IPS DF 4.7 (cell line): ENCODE measurements at regions not wholly inside any gene's neighbourhood (a gene's known extent, or its start where the extent isn't known, plus 50 kb on each side); places are given as distances from the start of the nearest gene placed in this dataset.
A peak's percentile ranks its signal among the peaks of the same experiment; 100 is the strongest.

Source experiments
- DNase-seq: peaks from one replicate; pipeline ENCODE4 v3.0.0-alpha.2; 2013; ENCODE audit warnings: low spot score; ENCODE audit errors: extremely low read depth

GRCh38 chr16:74183601-74184360 is 112.8 kb upstream of the PSMD7 start:
- DNase-seq = no peak

- DNase-seq = no peak
Observed at GRCh38 chr16:74169687-74170376, 126.8 kb upstream of the PSMD7 start.

- DNase-seq = no peak
Observed at GRCh38 chr16:74169066-74169465, 127.5 kb upstream of the PSMD7 start.

GRCh38 chr16:74168445-74168844 is 128.2 kb upstream of the PSMD7 start:
- DNase-seq = no peak

GRCh38 chr16:74166456-74166855 is 130.2 kb upstream of the PSMD7 start:
- DNase-seq = no peak

DNA sequence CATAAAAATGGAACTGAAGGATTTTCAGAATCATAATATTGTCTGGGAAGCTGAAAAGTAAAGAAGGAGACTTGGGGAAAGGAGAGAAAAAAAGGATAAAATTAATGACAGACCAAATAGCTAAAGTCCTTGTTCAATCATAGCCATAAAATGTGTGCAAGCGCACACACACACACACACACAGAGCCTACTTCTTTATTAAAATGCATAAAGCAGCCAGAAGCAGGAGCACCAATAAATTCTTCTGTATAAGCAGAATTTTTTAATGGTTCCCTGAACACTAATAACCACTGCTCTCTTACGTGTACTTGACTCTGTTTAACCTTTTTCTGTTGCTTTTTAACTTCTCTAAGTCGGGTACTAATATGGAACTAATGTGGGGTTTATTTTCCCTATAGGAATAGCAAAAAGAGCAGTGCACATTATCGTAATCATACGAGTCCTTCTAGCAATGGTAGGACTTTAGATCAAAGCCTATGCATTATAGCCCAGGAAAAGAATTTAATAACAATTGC is 131.0 kb upstream of the PSMD7 start:
- no peak for DNase-seq

- no peak for DNase-seq
Observed at GRCh38 chr16:74160759-74161158, 135.9 kb upstream of the PSMD7 start.

GRCh38 chr16:74153773-74154172 is 142.8 kb upstream of the PSMD7 start:
- DNase-seq = no peak

- DNase-seq = no peak
Observed at GRCh38 chr16:74146643-74147042, 150.0 kb upstream of the PSMD7 start.

DNA sequence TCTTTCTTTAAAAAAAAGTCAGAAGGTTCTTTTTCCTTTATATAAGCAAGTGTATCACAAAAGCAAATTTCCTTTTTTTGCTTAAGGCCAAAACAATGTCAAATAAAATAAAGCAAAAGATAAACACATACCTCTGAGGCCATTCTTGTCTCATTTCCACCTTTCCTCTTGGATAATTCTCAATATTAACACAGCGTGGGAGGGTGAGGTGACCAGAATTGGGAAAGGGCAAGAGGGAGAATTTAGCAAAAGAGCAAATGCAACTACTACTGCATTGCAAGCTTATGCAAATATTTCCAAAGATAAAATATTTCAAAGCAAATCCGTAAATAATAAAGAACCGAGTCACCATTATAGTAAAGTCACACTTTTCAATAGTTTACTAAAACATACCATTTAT is 153.4 kb upstream of the PSMD7 start:
- DNase-seq = no peak

GRCh38 chr16:74141015-74141414 is 155.6 kb upstream of the PSMD7 start:
- DNase-seq = no peak

GRCh38 chr16:74140557-74140956 is 156.1 kb upstream of the PSMD7 start:
- no peak for DNase-seq

- DNase-seq = no peak
Observed at GRCh38 chr16:74123826-74124225, 172.8 kb upstream of the PSMD7 start.

GRCh38 chr16:74123195-74123594 is 173.4 kb upstream of the PSMD7 start:
- DNase-seq = no peak

- no peak for DNase-seq
Observed at GRCh38 chr16:74117798-74118197, 178.8 kb upstream of the PSMD7 start.

DNA sequence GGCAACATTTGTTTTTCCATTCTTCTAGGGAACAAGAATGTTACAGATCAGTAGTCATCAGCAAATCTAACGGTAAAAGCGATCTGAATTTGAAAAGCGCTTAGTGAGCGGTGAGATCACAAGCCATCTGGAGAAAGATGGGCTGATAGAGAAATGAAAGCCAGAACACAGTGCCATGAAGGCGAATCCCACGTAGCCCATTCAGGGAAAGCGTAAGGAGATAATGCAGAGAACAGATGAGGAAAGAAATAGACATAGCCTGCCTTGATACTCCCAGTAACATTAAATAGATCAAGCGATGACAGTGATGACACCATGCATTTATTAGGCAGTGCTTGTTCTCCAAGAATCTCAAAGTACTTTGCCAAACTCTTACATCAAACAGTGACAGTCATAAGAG is 183.1 kb upstream of the PSMD7 start:
- no peak for DNase-seq

GRCh38 chr16:74111456-74111982 is 185.1 kb upstream of the PSMD7 start:
- DNase-seq = no peak

- DNase-seq = peak; percentile 51
Observed at GRCh38 chr16:74107795-74108610, 188.6 kb upstream of the PSMD7 start.

DNA sequence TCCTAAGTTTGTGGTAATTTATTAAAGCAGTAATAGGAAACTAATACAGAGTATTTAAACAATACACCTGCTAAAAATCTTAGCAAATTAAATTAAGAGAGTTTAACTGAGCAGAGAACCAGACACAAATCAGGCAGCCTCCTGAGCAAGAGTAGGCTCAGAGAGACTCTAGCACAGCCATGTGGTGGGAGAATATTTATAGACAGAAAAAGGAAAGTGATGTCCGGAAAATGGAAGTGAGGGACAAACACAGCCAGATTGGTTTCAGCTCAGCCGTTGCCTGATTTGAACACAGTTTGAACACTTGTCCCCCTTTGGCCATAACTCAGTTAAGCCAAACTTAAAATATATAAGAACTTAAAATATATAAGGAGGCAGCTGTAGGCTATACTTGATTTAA is 192.6 kb upstream of the PSMD7 start:
- DNase-seq = no peak

DNA sequence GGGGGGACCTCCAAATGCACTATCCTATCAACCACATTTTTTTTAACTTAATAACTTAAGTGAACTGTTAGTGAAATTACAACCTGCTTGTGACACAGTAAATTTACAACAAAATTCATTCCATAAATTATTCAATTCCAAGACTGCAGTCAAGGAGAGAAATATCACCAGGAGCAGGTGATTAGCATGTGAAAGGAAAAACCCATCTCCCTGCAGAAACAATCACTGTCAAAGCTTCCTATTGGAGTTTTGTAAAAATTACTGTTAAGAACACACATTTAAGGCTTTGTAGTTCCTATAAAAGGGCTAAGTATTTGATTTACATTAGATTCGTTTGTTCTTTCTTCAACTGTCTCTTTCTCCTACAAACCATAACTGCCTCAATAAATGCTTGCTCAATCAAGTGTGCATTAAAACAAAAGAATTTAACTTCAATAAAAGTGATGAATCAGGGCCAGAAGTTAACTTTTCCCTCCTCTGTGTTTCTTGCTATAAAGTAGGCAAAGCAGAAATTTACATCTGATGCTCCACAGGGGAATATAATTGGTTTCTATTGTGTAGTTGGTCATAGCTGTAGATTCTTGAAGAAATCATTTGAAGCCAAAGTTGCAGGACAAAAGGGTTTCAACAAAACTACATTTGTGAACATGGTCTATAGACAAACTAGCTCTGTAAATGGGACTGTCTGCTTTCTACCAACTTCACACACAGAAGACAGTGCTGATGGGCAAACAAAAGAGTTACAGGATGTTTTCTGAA is 195.1 kb upstream of the PSMD7 start:
- DNase-seq = no peak
